H9 (cell line): ENCODE measurements at regions not wholly inside any gene's neighbourhood (a gene's known extent, or its start where the extent isn't known, plus 50 kb on each side); places are given as distances from the start of the nearest gene placed in this dataset.

Source experiments
- DNase-seq: peaks from one replicate; pipeline ENCODE4 v3.0.0-alpha.2; 2017
- H2AFZ ChIP-seq: one replicate; pipeline ENCODE4 v1.6.1; 2013; ENCODE audit warnings: mild to moderate bottlenecking, low read length, control low read depth, moderate library complexity
- H2AK5ac ChIP-seq: 2 replicates; pipeline ENCODE4 v1.6.1; 2013; ENCODE audit warnings: low read length, control low read depth, mixed read lengths; ENCODE audit not compliant: insufficient read length
- H2BK120ac ChIP-seq: one replicate; pipeline ENCODE4 v1.6.1; 2013; ENCODE audit warnings: low read depth, mild to moderate bottlenecking, low read length, control low read depth, inconsistent platforms; ENCODE audit not compliant: poor library complexity, severe bottlenecking
- H2BK12ac ChIP-seq: 2 replicates; pipeline ENCODE4 v1.6.1; 2013; ENCODE audit warnings: low read length, control low read depth, mixed read lengths, low read depth; ENCODE audit not compliant: insufficient read length
- H2BK15ac ChIP-seq: 2 replicates; pipeline ENCODE4 v1.6.1; 2013; ENCODE audit warnings: low read depth, low read length, control low read depth
- H2BK20ac ChIP-seq: one replicate; pipeline ENCODE4 v1.6.1; 2013; ENCODE audit warnings: low read depth, mild to moderate bottlenecking, low read length, control low read depth, inconsistent platforms; ENCODE audit not compliant: poor library complexity, severe bottlenecking
- H2BK5ac ChIP-seq: 2 replicates; pipeline ENCODE4 v1.6.1; 2013; ENCODE audit warnings: low read length, control low read depth, mixed read lengths; ENCODE audit not compliant: insufficient read length
- H3K14ac ChIP-seq: 2 replicates; pipeline ENCODE4 v1.6.1; 2013; ENCODE audit warnings: low read length, control low read depth; ENCODE audit not compliant: insufficient read depth
- H3K18ac ChIP-seq: 2 replicates; pipeline ENCODE4 v1.6.1; 2013; ENCODE audit warnings: low read depth, mild to moderate bottlenecking, mixed read lengths, low read length, control low read depth; ENCODE audit not compliant: insufficient read length
- H3K23ac ChIP-seq: 2 replicates; pipeline ENCODE4 v1.6.1; 2013; ENCODE audit warnings: low read length, control low read depth, mixed read lengths, low read depth; ENCODE audit not compliant: insufficient read length
- H3K23me2 ChIP-seq: 2 replicates; pipeline ENCODE4 v1.6.1; 2013; ENCODE audit warnings: low read depth, mild to moderate bottlenecking, mixed read lengths, low read length, control low read depth; ENCODE audit not compliant: insufficient read length, poor library complexity, severe bottlenecking
- H3K27ac ChIP-seq: 2 replicates; pipeline ENCODE4 v1.5.1; 2013; ENCODE audit warnings: low read length, control low read depth, mixed read lengths, low read depth; ENCODE audit not compliant: insufficient read length
- H3K27me3 ChIP-seq: 2 replicates; pipeline ENCODE4 v1.6.1; 2013; ENCODE audit warnings: low read length, control low read depth, inconsistent platforms; ENCODE audit not compliant: insufficient read depth
- H3K4ac ChIP-seq: 2 replicates; pipeline ENCODE4 v1.6.1; 2013; ENCODE audit warnings: low read depth, mild to moderate bottlenecking, control low read depth, inconsistent platforms, low read length, moderate library complexity
- H3K4me1 ChIP-seq: 2 replicates; pipeline ENCODE4 v1.6.1; 2013; ENCODE audit warnings: low read length, control low read depth, inconsistent platforms; ENCODE audit not compliant: insufficient read depth
- H3K4me2 ChIP-seq: 2 replicates; pipeline ENCODE4 v1.6.1; 2013; ENCODE audit warnings: low read length, control low read depth, mixed read lengths; ENCODE audit not compliant: insufficient read length, insufficient read depth
- H3K56ac ChIP-seq: 2 replicates; pipeline ENCODE4 v1.6.1; 2013; ENCODE audit warnings: low read depth, mild to moderate bottlenecking, mixed read lengths, low read length, control low read depth; ENCODE audit not compliant: insufficient read length
- H3K79me1 ChIP-seq: 2 replicates; pipeline ENCODE4 v1.6.1; 2013; ENCODE audit warnings: low read depth, mild to moderate bottlenecking, moderate library complexity, low read length, control low read depth, inconsistent platforms; ENCODE audit not compliant: insufficient read depth, poor library complexity, severe bottlenecking
- H3K79me2 ChIP-seq: 2 replicates; pipeline ENCODE4 v1.6.1; 2013; ENCODE audit warnings: low read length, control low read depth, inconsistent platforms; ENCODE audit not compliant: insufficient read depth
- H3K9ac ChIP-seq: 2 replicates; pipeline ENCODE4 v1.6.1; 2013; ENCODE audit warnings: low read length, control low read depth, mixed read lengths; ENCODE audit not compliant: insufficient read length; ENCODE audit errors: extremely low read depth
- H3K9me3 ChIP-seq: one replicate; pipeline ENCODE4 v1.6.1; 2013; ENCODE audit warnings: low read depth, low read length, inconsistent platforms; ENCODE audit not compliant: control insufficient read depth
- H3T11ph ChIP-seq: one replicate; pipeline ENCODE4 v1.6.1; 2013; ENCODE audit warnings: mild to moderate bottlenecking, low read length, control low read depth, inconsistent platforms
- H4K20me1 ChIP-seq: one replicate; pipeline ENCODE4 v1.6.1; 2013; ENCODE audit not compliant: control insufficient read depth, insufficient read length, insufficient read depth
- H4K5ac ChIP-seq: 2 replicates; pipeline ENCODE4 v1.6.1; 2013; ENCODE audit warnings: low read depth, mild to moderate bottlenecking, mixed read lengths, low read length, control low read depth; ENCODE audit not compliant: insufficient read length
- H4K8ac ChIP-seq: replicated peaks from 2 replicates; pipeline ENCODE4 v1.6.1; 2013; ENCODE audit warnings: low read length, control low read depth, mixed read lengths, low read depth; ENCODE audit not compliant: insufficient read length
- H4K91ac ChIP-seq: 2 replicates; pipeline ENCODE4 v1.6.1; 2013; ENCODE audit warnings: low read depth, mild to moderate bottlenecking, moderate library complexity, mixed read lengths, low read length, control low read depth; ENCODE audit not compliant: insufficient read length
- H3K27ac Mint-ChIP-seq, 3 experiments: 2 replicates in 2 of 3; 3 replicates in 1 of 3; pipeline ENCODE4 v1.8.0; 2020 to 2021; ENCODE audit warnings: mixed read lengths in 3 of 3, mild to moderate bottlenecking in 1 of 3, moderate library complexity in 1 of 3
- H3K27me3 Mint-ChIP-seq: 2 replicates; pipeline ENCODE4 v1.8.0; 2021; ENCODE audit warnings: low read depth, mild to moderate bottlenecking, moderate library complexity, mixed read lengths
- H3K36me3 Mint-ChIP-seq, 3 experiments: 2 replicates in 2 of 3; 3 replicates in 1 of 3; pipeline ENCODE4 v1.8.0; 2020 to 2021; ENCODE audit warnings: low read depth in 3 of 3, mixed read lengths in 3 of 3; ENCODE audit not compliant: insufficient read depth in 1 of 3
- H3K4me1 Mint-ChIP-seq, 2 experiments: 2 replicates each; pipeline ENCODE4 v1.8.0; 2020; ENCODE audit warnings: mixed read lengths in 2 of 2
- H3K4me3 Mint-ChIP-seq, 2 experiments: 2 replicates in 1 of 2; 3 replicates in 1 of 2; pipeline ENCODE4 v1.8.0; 2020 to 2021; ENCODE audit warnings: mild to moderate bottlenecking in 2 of 2, mixed read lengths in 2 of 2, moderate library complexity in 1 of 2
- H3K9me3 Mint-ChIP-seq, 2 experiments: 2 replicates in 1 of 2; 3 replicates in 1 of 2; pipeline ENCODE4 v1.8.0; 2020; ENCODE audit warnings: mild to moderate bottlenecking in 2 of 2, mixed read lengths in 2 of 2, moderate library complexity in 1 of 2
- CTCF ChIP-seq: fragments of 200-600 bp; sonication (generic); conservative IDR thresholded peaks from 3 replicates; pipeline ENCODE4 v1.8.0; 2021; ENCODE audit warnings: antibody characterized with exemption, mild to moderate bottlenecking
- WGBS: extraction: QIAGEN DNeasy Blood & Tissue Kit; methylation state at CpG from one replicate; pipeline ENCODE4 v1.1.7; 2013; ENCODE audit warnings: missing lambda C conversion rate, low lambda C conversion rate, mixed read lengths; ENCODE audit not compliant: insufficient read length; ENCODE audit errors: extremely low coverage; 5-methylcytosine and 5-hydroxymethylcytosine counted together

- Mint-ChIP-seq H3K4me3 (no peak overlapping the region), H3K4me1 (peaks cover 8 to 12% of the 10 kb centered on the region in 2 experiments), H3K27me3 (peaks cover 2% of the 10 kb centered on the region), H3K27ac (no peak overlapping the region), H3K36me3 (no peaks in the 10 kb centered on the region; a peak in 1 of 7 replicates), H3K9me3 (peaks cover 2 to 9% of the 10 kb centered on the region in 2 experiments; a peak in 2 of 5 replicates)
- H4K91ac ChIP-seq = no peak overlapping the region
- no peak for DNase-seq
- no peak overlapping the region for H3K4me2 ChIP-seq
- H2BK5ac ChIP-seq = no peak overlapping the region
- H3K23me2 ChIP-seq = no peaks in the 10 kb centered on the region
- no peak overlapping the region for H3K18ac ChIP-seq
- H3K9ac ChIP-seq = no peak overlapping the region
- H2BK15ac ChIP-seq = no peak overlapping the region
- H3K27ac ChIP-seq = no peak overlapping the region
- no peak overlapping the region for H4K8ac ChIP-seq
- no peak overlapping the region for H2BK20ac ChIP-seq
- no peak overlapping the region for H3K4ac ChIP-seq
- no peak overlapping the region for H2AFZ ChIP-seq
- H2BK120ac ChIP-seq = no peak overlapping the region
- H3K9me3 ChIP-seq = no peaks in the 10 kb centered on the region
- no peaks in the 10 kb centered on the region; the same call in 1 of the 2 replicates for H3K4me1 ChIP-seq
- H3K79me2 ChIP-seq = no peaks in the 10 kb centered on the region
- no peak overlapping the region for H2AK5ac ChIP-seq
- no peak overlapping the region for H3K14ac ChIP-seq
- no CpG with 5 or more reads among the region's 2 CpGs for WGBS
- H2BK12ac ChIP-seq = no peak overlapping the region
- no peak overlapping the region for H3K56ac ChIP-seq
- H3K27me3 ChIP-seq = no peaks in the 10 kb centered on the region
- no peak overlapping the region for H3K23ac ChIP-seq
- H4K5ac ChIP-seq = no peak overlapping the region
- no peak for TF ChIP-seq CTCF
- H4K20me1 ChIP-seq = no peaks in the 10 kb centered on the region
- H3T11ph ChIP-seq = no peak overlapping the region
- no peaks in the 10 kb centered on the region for H3K79me1 ChIP-seq
Observed at GRCh38 chr2:235274023-235274422, 219.8 kb upstream of the AGAP1 start.
